GM18951 (cell line): ENCODE measurements at regions not wholly inside any gene's neighbourhood (a gene's known extent, or its start where the extent isn't known, plus 50 kb on each side); places are given as distances from the start of the nearest gene placed in this dataset.

ENCODE experiments used
- POLR2A ChIP-seq: IDR thresholded peaks from 4 replicates; pipeline ENCODE4 v1.6.1; 2011; ENCODE audit warnings: mild to moderate bottlenecking; ENCODE audit not compliant: insufficient read length, insufficient read depth; ENCODE audit errors: extremely low read depth
- in situ Hi-C: fragments of 300-500 bp; cut with MboI; formaldehyde crosslinking; loops from one replicate; pipeline ENCODE4 v1.12.0; 2022; ENCODE audit warnings: low sequenced_read_pairs, mixed read lengths, inconsistent platforms; ENCODE audit not compliant: unreplicated experiment

- no peak for TF ChIP-seq POLR2A
- in situ Hi-C loops: no loop called here
Measured at GRCh38 chr4:158015241-158015640, 157.6 kb downstream of the GASK1B start.

DNA sequence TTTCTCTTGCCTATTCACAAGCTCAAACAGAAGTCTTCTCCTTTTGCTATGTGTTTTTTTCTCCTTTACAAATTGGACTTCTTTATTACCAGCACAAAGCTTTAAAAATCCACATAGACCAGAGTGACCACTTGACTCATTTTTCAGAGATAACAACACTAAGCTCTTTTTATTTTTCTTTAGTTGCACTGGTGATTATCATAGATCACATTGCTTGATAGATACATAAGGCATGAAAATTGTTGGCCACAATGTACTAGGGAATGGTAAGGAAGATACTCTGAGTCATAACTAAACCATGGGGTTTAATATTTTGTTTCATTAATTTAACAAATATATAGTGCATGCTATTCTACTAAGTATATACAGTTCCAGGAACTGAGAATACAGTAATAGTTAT lies 159.0 kb downstream of the GASK1B start:
- TF ChIP-seq POLR2A: no peak
- in situ Hi-C loops: no loop called here

DNA sequence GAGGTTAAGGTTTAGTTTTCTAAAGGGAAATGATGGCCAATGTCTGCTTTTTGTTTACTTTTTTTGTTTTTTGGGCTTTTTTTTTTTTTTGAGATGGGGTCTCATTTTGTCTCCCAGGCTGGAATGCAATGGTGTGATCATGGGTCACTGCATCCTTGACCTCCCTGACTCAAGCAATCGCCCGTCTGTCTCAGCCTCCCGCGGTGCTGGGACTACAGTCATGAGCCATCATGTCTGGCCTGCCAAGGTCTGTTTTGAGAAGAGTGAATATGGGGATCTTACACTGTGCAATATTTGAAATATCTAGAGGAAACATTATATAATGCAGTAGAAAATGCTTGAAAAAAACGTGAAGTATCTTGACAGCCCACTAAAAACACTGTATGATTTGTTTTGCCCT lies 162.5 kb downstream of the GASK1B start:
- in situ Hi-C loops: no loop called here

GRCh38 chr4:158008551-158009218 lies 164.1 kb downstream of the GASK1B start:
- in situ Hi-C loops: loop anchor here (10.0 kb wide), 1 partner anchor 246 kb away; no protein-coding TSS in a partner anchor

More for the DNA sequence above, 162.5 kb downstream of the GASK1B start:
- TF ChIP-seq POLR2A: no peak

GRCh38 chr4:158007566-158007965 lies 165.3 kb downstream of the GASK1B start:
- no peak for TF ChIP-seq POLR2A
- in situ Hi-C loops: loop anchor here (10.0 kb wide), 1 partner anchor 247 kb away; no protein-coding TSS in a partner anchor

More at GRCh38 chr4:158008551-158009218, 164.1 kb downstream of the GASK1B start:
- TF ChIP-seq POLR2A: no peak

GRCh38 chr4:158006990-158007389 lies 165.8 kb downstream of the GASK1B start:
- in situ Hi-C loops: loop anchor here (10.0 kb wide), 1 partner anchor 248 kb away; no protein-coding TSS in a partner anchor
- no peak for TF ChIP-seq POLR2A

DNA sequence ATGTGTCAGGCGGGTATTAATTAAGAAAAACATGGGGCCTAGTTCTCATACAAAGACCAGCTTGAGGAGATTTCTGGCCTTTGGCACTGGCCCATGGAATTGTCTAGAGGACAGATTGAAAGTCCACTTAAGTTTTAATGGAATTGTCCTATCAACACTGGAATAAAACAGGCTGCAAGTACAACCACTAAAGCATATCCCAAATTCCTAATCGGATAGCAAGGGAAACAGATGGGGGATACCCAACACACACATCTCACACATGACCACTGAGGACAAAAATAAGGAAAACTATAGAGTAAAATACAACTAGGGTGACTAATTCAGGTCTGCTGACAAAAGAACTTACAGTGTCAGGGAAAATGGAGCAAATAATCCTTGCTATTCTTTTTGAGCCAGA lies 167.8 kb downstream of the GASK1B start:
- no peak for TF ChIP-seq POLR2A
- in situ Hi-C loops: loop anchor here (10.0 kb wide), 1 partner anchor 250 kb away; no protein-coding TSS in a partner anchor

GRCh38 chr4:158004101-158004500 lies 168.7 kb downstream of the GASK1B start:
- TF ChIP-seq POLR2A: no peak
- in situ Hi-C loops: loop anchor here (10.0 kb wide), 1 partner anchor 251 kb away; no protein-coding TSS in a partner anchor

DNA sequence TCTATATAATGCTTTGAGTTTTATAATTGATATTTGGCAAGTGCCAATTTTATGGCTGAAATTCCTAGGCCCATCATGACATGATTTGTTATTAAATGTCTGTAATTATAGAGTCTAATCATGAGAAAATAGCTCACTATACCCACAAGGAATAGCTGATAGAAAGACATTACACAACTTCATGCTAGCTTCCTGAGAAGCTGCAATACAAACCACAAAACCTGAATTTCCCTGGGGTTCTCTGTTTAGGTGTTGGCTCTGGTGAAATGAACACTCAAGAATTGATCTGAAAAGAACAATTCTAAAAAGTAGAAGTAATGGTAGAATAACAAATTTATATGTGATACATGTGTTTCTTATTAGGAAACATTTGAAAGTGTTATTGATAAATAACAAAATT lies 169.6 kb downstream of the GASK1B start:
- in situ Hi-C loops: loop anchor here (10.0 kb wide), 1 partner anchor 252 kb away; no protein-coding TSS in a partner anchor
- no peak for TF ChIP-seq POLR2A

DNA sequence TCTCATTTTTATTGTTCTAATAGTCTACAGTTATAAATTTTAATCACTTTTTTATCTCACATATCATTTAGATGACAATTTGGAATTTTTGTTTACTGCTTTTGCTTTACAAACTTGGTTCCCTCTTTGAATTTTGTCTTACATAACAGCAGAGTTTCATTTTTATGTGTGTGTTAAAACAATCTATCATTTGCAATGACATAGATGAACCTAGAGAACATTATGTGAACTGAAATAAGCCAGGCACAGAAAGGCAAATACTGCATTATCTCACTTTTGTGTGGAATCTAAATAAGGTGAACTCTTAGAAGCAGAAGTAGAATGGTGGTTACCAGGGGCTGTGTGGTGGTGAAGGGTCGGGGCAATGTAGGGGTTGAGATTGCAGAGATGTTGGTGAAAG lies 170.7 kb downstream of the GASK1B start:
- in situ Hi-C loops: loop anchor here (10.0 kb wide), 1 partner anchor 253 kb away; no protein-coding TSS in a partner anchor

DNA sequence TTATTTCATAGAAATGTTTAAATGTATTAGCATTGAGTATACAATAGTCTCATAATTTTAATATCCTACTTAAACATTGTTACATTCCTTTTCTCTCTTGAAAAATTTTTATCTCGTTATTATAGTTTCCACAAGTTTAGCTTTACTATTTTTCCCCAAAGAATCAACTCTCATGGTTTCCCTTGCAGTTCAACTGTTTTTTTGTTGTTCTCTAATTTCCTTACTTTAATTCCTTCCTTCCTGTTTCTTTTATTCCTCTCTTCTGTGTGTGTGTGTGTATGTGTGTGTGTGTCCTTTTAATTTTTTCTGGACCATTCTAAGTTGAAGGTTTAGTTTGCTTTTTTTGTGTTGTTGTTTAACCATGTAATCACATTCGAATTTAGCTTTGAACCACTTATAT lies 171.1 kb downstream of the GASK1B start:
- in situ Hi-C loops: loop anchor here (10.0 kb wide), 1 partner anchor 253 kb away; no protein-coding TSS in a partner anchor

More for the DNA sequence above, 170.7 kb downstream of the GASK1B start:
- no peak for TF ChIP-seq POLR2A

DNA sequence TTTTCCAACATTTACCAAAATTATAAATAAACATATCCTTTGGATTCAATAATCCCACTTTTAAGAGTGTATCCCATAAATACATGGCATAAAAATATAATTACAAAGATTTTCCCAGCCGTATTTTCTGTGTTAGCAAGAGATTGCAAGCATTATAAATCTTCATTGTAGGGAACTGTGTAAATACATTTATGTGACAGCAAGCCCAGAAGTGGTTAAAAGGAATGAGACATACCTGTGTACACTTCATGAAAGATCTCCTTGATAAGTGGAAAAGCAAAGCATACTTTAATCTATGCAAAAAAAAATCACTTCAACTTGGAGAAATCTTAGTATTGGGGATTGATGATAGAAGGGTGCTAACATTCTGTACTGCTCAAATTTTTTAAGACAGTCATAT lies 173.1 kb downstream of the GASK1B start:
- in situ Hi-C loops: loop anchor here (10.0 kb wide), 1 partner anchor 255 kb away; no protein-coding TSS in a partner anchor
- TF ChIP-seq POLR2A: no peak

More for the DNA sequence above, 171.1 kb downstream of the GASK1B start:
- no peak for TF ChIP-seq POLR2A

GRCh38 chr4:157997296-157997695 lies 175.5 kb downstream of the GASK1B start:
- TF ChIP-seq POLR2A: no peak
- in situ Hi-C loops: no loop called here
